Left ventricle myocardium inferior (tissue), 1 donor: ENCODE measurements at regions not wholly inside any gene's neighbourhood (a gene's known extent, or its start where the extent isn't known, plus 50 kb on each side); places are given as distances from the start of the nearest gene placed in this dataset.
"Not testable (repeated sequence)": the region's sequence is repeated elsewhere in the genome, so short reads cannot be mapped to it uniquely, and the experiment has no call there.

ENCODE experiments used
- DNase-seq: peaks from one replicate; pipeline ENCODE4 v3.0.0-alpha.2; 2020
- H3K27ac ChIP-seq: fragments of 200-600 bp; replicated peaks from 2 replicates; pipeline ENCODE4 v1.8.0; 2021
- H3K27me3 ChIP-seq: fragments of 200-600 bp; 2 replicates; pipeline ENCODE4 v1.8.0; 2021; ENCODE audit warnings: low read depth
- H3K36me3 ChIP-seq: fragments of 200-600 bp; 2 replicates; pipeline ENCODE4 v1.8.0; 2021
- H3K4me1 ChIP-seq: fragments of 200-600 bp; 2 replicates; pipeline ENCODE4 v1.8.0; 2021
- H3K4me3 ChIP-seq: fragments of 200-600 bp; 2 replicates; pipeline ENCODE4 v1.8.0; 2021; ENCODE audit warnings: mild to moderate bottlenecking, moderate library complexity
- H3K9me3 ChIP-seq: fragments of 200-600 bp; replicated peaks from 2 replicates; pipeline ENCODE4 v1.8.0; 2021
- intact Hi-C: fragments of 100-400 bp; cut with micrococcal nuclease; formaldehyde crosslinking; loops from one replicate; pipeline ENCODE4 v1.11.0; 2022
- TF ChIP-seq, protein P1 (sequence below): fragments of 200-600 bp; IDR thresholded peaks from 2 replicates; pipeline ENCODE4 v1.8.0; 2021; ENCODE audit warnings: antibody characterized with exemption, mild to moderate bottlenecking, borderline replicate concordance
- donor health status: DM: no; HTN: yes; CAD: no; lungs with severe emphysema.

GRCh38 chr22:11629661-11630385 lies 3898.2 kb upstream of the OR11H1 start:
- no peak for DNase-seq
- Histone ChIP-seq H3K4me1 (no peaks in the 10 kb centered on the region), H3K36me3 (no peaks in the 10 kb centered on the region), H3K4me3 (no peak overlapping the region), H3K27ac (no peak overlapping the region), H3K27me3 (no peaks in the 10 kb centered on the region), H3K9me3 (peaks cover 60% of the 10 kb centered on the region)
- intact Hi-C loops: no loop called here
- TF ChIP-seq, protein P1, sequence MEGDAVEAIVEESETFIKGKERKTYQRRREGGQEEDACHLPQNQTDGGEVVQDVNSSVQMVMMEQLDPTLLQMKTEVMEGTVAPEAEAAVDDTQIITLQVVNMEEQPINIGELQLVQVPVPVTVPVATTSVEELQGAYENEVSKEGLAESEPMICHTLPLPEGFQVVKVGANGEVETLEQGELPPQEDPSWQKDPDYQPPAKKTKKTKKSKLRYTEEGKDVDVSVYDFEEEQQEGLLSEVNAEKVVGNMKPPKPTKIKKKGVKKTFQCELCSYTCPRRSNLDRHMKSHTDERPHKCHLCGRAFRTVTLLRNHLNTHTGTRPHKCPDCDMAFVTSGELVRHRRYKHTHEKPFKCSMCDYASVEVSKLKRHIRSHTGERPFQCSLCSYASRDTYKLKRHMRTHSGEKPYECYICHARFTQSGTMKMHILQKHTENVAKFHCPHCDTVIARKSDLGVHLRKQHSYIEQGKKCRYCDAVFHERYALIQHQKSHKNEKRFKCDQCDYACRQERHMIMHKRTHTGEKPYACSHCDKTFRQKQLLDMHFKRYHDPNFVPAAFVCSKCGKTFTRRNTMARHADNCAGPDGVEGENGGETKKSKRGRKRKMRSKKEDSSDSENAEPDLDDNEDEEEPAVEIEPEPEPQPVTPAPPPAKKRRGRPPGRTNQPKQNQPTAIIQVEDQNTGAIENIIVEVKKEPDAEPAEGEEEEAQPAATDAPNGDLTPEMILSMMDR: no peak

DNA sequence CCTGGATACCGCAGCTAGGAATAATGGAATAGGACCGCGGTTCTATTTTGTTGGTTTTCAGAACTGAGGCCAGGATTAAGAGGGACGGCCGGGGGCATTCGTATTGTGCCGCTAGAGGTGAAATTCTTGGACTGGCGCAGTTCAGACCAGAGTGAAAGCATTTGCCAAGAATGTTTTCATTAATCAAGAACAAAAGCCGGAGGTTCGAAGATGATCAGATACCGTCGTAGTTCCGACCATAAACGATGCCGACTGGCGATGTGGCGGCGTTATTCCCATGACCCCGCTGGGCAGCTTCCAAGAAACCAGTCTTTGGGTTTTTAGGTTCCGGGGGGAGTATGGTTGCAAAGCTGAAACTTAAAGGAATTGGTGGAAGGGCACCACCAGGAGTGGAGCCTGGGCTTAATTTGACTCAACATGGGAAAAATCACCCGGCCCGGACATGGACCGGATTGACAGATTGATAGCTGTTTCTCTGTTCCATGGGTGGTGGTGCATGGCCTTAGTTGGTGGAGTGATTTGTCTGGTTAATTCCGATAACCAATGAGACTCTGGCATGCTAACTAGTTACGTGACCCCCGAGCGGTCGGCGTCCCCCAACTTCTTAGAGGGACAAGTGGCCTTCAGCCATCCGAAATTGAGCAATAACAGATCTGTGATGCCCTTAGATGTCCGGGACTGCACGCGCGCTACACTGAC lies 3897.5 kb upstream of the OR11H1 start:
- peaks cover 55% of the 10 kb centered on the region for H3K9me3 ChIP-seq
- H3K4me1 ChIP-seq, intact Hi-C loops, DNase-seq, H3K36me3 ChIP-seq, H3K4me3 ChIP-seq, H3K27me3 ChIP-seq, H3K27ac ChIP-seq: not testable (repeated sequence)
